SH-SY5Y (cell line): ENCODE measurements at regions not wholly inside any gene's neighbourhood (a gene's known extent, or its start where the extent isn't known, plus 50 kb on each side); places are given as distances from the start of the nearest gene placed in this dataset.

ENCODE experiments used
- GATA2 ChIP-seq: IDR thresholded peaks from 2 replicates; pipeline ENCODE4 v1.6.1; 2011; ENCODE audit warnings: mild to moderate bottlenecking, low read depth, low read length
- GATA3 ChIP-seq: IDR thresholded peaks from 2 replicates; pipeline ENCODE4 v1.6.1; 2011; ENCODE audit warnings: low read depth, mild to moderate bottlenecking, low read length, moderate library complexity

- TF ChIP-seq GATA3: no peak
- TF ChIP-seq GATA2: no peak
These were observed 265.0 kb upstream of the FAT4 start for GRCh38 chr4:125049711-125050110.
